OCI-LY1 (cell line): ENCODE measurements at regions not wholly inside any gene's neighbourhood (a gene's known extent, or its start where the extent isn't known, plus 50 kb on each side); places are given as distances from the start of the nearest gene placed in this dataset.

Experiments used
- H2AFZ ChIP-seq: fragments of 200-600 bp; sonication (generic), shearing (Covaris generic); 2 replicates; pipeline ENCODE4 v1.6.0; 2014; ENCODE audit warnings: antibody characterized with exemption, mild to moderate bottlenecking, low read length
- H3F3A ChIP-seq: fragments of 200-600 bp; sonication (generic), shearing (Covaris generic); 2 replicates; pipeline ENCODE4 v1.6.0; 2014; ENCODE audit warnings: mild to moderate bottlenecking, antibody characterized with exemption, low read length, moderate library complexity; ENCODE audit not compliant: insufficient read depth
- H3K27ac ChIP-seq: fragments of 200-600 bp; sonication (generic); 2 replicates; pipeline ENCODE4 v1.5.1; 2014; ENCODE audit warnings: low read length, mixed run types, mild to moderate bottlenecking, low read depth; ENCODE audit not compliant: poor library complexity, severe bottlenecking
- H3K27me3 ChIP-seq: fragments of 200-600 bp; sonication (generic); 2 replicates; pipeline ENCODE4 v1.6.0; 2014; ENCODE audit warnings: antibody characterized with exemption, mild to moderate bottlenecking, low read length, moderate library complexity; ENCODE audit not compliant: insufficient read depth
- H3K36me3 ChIP-seq: fragments of 200-600 bp; sonication (generic); 2 replicates; pipeline ENCODE4 v1.6.1; 2014; ENCODE audit warnings: mild to moderate bottlenecking, antibody characterized with exemption, low read length, moderate library complexity, mixed read lengths; ENCODE audit not compliant: insufficient read depth
- H3K4me1 ChIP-seq: fragments of 200-600 bp; sonication (generic); 2 replicates; pipeline ENCODE4 v1.5.1; 2014; ENCODE audit warnings: mild to moderate bottlenecking, low read length, moderate library complexity; ENCODE audit not compliant: insufficient read depth, severe bottlenecking
- H3K4me2 ChIP-seq: fragments of 200-600 bp; sonication (generic), shearing (Covaris generic); 2 replicates; pipeline ENCODE4 v1.6.1; 2014; ENCODE audit warnings: low read length
- H3K4me3 ChIP-seq: fragments of 200-600 bp; sonication (generic); 2 replicates; pipeline ENCODE4 v1.5.1; 2014; ENCODE audit warnings: low read length, low read depth, mild to moderate bottlenecking, mixed read lengths; ENCODE audit not compliant: poor library complexity, severe bottlenecking
- H3K79me2 ChIP-seq: fragments of 200-600 bp; shearing (Covaris generic); 2 replicates; pipeline ENCODE4 v1.6.1; 2016; ENCODE audit warnings: mixed run types, low read length, mixed read lengths; ENCODE audit not compliant: insufficient read depth
- H3K9ac ChIP-seq: fragments of 200-600 bp; sonication (generic), shearing (Covaris generic); 2 replicates; pipeline ENCODE4 v1.6.1; 2014; ENCODE audit warnings: mild to moderate bottlenecking, low read length, mixed read lengths
- H3K9me2 ChIP-seq: fragments of 200-600 bp; sonication (generic), shearing (Covaris generic); 2 replicates; pipeline ENCODE4 v1.6.1; 2014; ENCODE audit warnings: low read depth, mild to moderate bottlenecking, low read length, mixed read lengths
- H3K9me3 ChIP-seq: fragments of 200-600 bp; shearing (Covaris generic); 2 replicates; pipeline ENCODE4 v1.6.1; 2014; ENCODE audit warnings: low read length, mixed read lengths
- H4K20me1 ChIP-seq: fragments of 200-600 bp; sonication (generic), shearing (Covaris generic); 2 replicates; pipeline ENCODE4 v1.6.0; 2016; ENCODE audit warnings: mild to moderate bottlenecking, low read length; ENCODE audit not compliant: insufficient read depth
- CTCF ChIP-seq: fragments of 200-600 bp; sonication (generic), shearing (Covaris generic); IDR thresholded peaks from 2 replicates; pipeline ENCODE4 v1.5.1; 2017; ENCODE audit warnings: mild to moderate bottlenecking, antibody characterized with exemption, low read length, moderate library complexity, mixed read lengths
- EZH2 ChIP-seq: fragments of 200-600 bp; sonication (generic), shearing (Covaris generic); IDR thresholded peaks from 2 replicates; pipeline ENCODE4 v1.8.0; 2017; ENCODE audit warnings: borderline replicate concordance, mixed run types, mild to moderate bottlenecking, antibody characterized with exemption, low read length, moderate library complexity, mixed read lengths

- no peaks in the 10 kb centered on the region for H3K9me3 ChIP-seq
- no peaks in the 10 kb centered on the region for H3K79me2 ChIP-seq
- no peaks in the 10 kb centered on the region for H3K27me3 ChIP-seq
- H2AFZ ChIP-seq, result no peak overlapping the region
- no peaks in the 10 kb centered on the region for H3K9me2 ChIP-seq
- H3K27ac ChIP-seq, result no peak overlapping the region
- H3K9ac ChIP-seq, result no peak overlapping the region
- no peaks in the 10 kb centered on the region for H3K36me3 ChIP-seq
- H3K4me2 ChIP-seq, result no peak overlapping the region
- H3K4me1 ChIP-seq, result no peaks in the 10 kb centered on the region
- H4K20me1 ChIP-seq, result no peaks in the 10 kb centered on the region
- no peaks in the 10 kb centered on the region for H3F3A ChIP-seq
- no peak for TF ChIP-seq EZH2
- no peak for TF ChIP-seq CTCF
- H3K4me3 ChIP-seq, result no peak overlapping the region
Observed at GRCh38 chr2:41859615-41860514, 188.0 kb upstream of the PKDCC start.

DNA sequence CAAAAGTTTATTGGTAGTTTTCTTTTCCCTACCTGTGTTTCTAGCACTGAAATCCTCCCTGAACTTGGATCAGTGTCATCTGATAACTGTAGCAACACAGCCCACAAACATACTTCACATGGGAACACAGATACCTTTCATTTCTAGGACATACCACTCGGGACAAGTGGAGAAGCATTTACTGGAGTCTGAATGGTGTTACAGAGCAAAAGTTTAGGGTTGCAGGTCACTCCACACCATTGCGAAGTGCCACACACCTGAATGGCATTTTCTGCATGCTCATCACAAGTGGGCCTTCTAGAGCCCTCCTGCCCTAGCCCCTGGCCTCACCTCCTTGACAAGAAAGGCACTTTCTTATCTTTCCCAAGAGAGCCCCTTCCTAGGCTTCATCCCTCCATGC is 184.8 kb upstream of the PKDCC start:
- H3K27ac ChIP-seq, result no peak overlapping the region
- H4K20me1 ChIP-seq, result no peaks in the 10 kb centered on the region
- H2AFZ ChIP-seq, result no peak overlapping the region
- H3K79me2 ChIP-seq, result no peaks in the 10 kb centered on the region
- no peaks in the 10 kb centered on the region for H3K4me1 ChIP-seq
- no peak overlapping the region for H3K4me2 ChIP-seq
- TF ChIP-seq EZH2, result no peak
- no peak for TF ChIP-seq CTCF
- no peaks in the 10 kb centered on the region for H3K9me2 ChIP-seq
- no peak overlapping the region for H3K4me3 ChIP-seq
- no peaks in the 10 kb centered on the region for H3K27me3 ChIP-seq
- H3K9ac ChIP-seq, result no peak overlapping the region
- H3K36me3 ChIP-seq, result no peaks in the 10 kb centered on the region
- no peaks in the 10 kb centered on the region for H3F3A ChIP-seq
- no peaks in the 10 kb centered on the region for H3K9me3 ChIP-seq

DNA sequence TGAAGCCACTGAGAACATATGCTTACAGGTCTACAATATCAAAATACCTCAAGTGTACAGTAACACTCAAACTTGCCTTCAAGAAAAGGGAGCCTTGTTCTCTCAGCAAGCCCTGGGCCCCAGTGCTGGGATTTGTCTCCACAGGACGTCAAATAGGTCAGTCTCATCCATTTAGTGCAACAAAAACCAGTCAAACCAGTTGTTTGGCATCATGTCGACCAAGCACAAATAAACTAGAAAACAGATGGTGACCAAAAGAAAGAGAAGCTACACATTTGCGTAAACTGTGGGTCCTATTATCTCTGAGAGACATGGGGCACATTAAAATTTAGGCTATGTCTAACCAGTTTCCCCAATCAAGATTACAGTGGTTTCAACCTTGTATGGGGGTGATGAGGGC is 182.6 kb upstream of the PKDCC start:
- Histone ChIP-seq H3K9me3 (no peaks in the 10 kb centered on the region), H3K79me2 (no peaks in the 10 kb centered on the region), H2AFZ (no peak overlapping the region), H3K27me3 (no peaks in the 10 kb centered on the region), H3K9ac (no peak overlapping the region), H3K9me2 (no peaks in the 10 kb centered on the region), H3K4me1 (no peaks in the 10 kb centered on the region), H3K4me2 (no peak overlapping the region), H3K36me3 (no peaks in the 10 kb centered on the region), H3K4me3 (no peak overlapping the region), H4K20me1 (no peaks in the 10 kb centered on the region), H3K27ac (no peak overlapping the region), H3F3A (no peaks in the 10 kb centered on the region)
- TF ChIP-seq EZH2 (no peak), CTCF (no peak)
